ENCODE measurements at regions not wholly inside any gene's neighbourhood (a gene's known extent, or its start where the extent isn't known, plus 50 kb on each side); places are given as distances from the start of the nearest gene placed in this dataset.

- TF ChIP-seq CTCF (conservative IDR thresholded peaks at IDR 0.05 in 1 of 2, IDR thresholded peaks at IDR 0.05 in 1 of 2; ENCODE audit: extremely low read depth in 1 of 2, insufficient read depth in 1 of 2, low read depth in 1 of 2, low read length in 2 of 2) (no peak), EZH2 (IDR thresholded peaks at IDR 0.05; ENCODE audit: borderline replicate concordance, low read length) (no peak)
These were observed 625.7 kb downstream of the TFAP2A start for GRCh38 chr6:9789201-9789600.

All from mammary epithelial cell (primary cell).